ENCODE measurements at regions not wholly inside any gene's neighbourhood (a gene's known extent, or its start where the extent isn't known, plus 50 kb on each side); places are given as distances from the start of the nearest gene placed in this dataset.

DNA sequence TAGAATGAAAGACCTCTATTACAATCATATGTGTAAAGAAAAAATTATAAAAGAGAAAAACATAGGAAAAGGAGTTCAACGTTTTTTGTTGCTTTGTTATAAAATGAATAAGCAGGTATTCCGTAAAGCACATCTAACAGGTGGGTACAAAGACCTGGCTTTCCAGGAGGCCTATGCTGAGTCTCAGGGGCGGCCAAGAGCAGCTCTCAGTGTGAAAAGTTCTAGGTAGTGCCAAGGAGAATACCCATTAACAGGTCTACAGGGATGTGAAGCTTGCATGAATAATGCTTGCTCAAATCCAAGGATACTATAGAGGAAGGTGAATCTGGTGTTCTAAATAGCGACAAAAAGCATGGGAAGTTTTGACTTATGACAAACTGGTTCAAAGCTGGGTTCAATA, 944.4 kb downstream of the PDHA2 start:
- TF ChIP-seq POLR2AphosphoS5 (IDR thresholded peaks at IDR 0.05; ENCODE audit: low read depth, low read length) (no peak), POLR2A (IDR thresholded peaks at IDR 0.05; ENCODE audit: low read depth, low read length) (no peak), TAF1 (IDR thresholded peaks at IDR 0.05; ENCODE audit: borderline replicate concordance, low read depth, low read length) (no peak)
- DNase-seq (ENCODE audit: insufficient read length) (no peak), FAIRE-seq (no peak)

DNA sequence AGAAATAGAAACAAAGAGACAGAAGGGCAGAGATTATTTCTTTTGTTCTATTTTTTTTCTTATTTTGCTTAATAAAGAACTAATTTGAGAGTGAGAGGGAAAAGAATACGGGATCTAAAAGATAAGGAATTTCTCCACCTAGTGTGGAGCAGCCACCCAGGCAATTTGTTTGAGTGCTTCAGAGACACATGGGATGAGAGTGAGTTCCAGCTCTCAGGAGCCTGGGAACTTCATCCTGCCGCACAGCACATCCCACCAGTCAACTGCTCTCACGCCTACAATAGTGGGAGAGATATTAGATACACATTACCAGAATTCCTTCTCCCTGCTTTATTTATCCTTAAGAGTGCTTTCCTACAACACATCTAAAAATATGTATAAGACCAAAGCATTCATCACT, 946.4 kb downstream of the PDHA2 start:
- no peak for DNase-seq (ENCODE audit: insufficient read length)
- no peak for TF ChIP-seq POLR2AphosphoS5 (IDR thresholded peaks at IDR 0.05; ENCODE audit: low read depth, low read length)
- no peak for TF ChIP-seq TAF1 (IDR thresholded peaks at IDR 0.05; ENCODE audit: borderline replicate concordance, low read depth, low read length)
- no peak for TF ChIP-seq POLR2A (IDR thresholded peaks at IDR 0.05; ENCODE audit: low read depth, low read length)
- FAIRE-seq: no peak

GRCh38 chr4:96787766-96788165, 947.9 kb downstream of the PDHA2 start:
- no peak for DNase-seq (ENCODE audit: insufficient read length)
- TF ChIP-seq POLR2AphosphoS5 (IDR thresholded peaks at IDR 0.05; ENCODE audit: low read depth, low read length): no peak
- TF ChIP-seq POLR2A (IDR thresholded peaks at IDR 0.05; ENCODE audit: low read depth, low read length): no peak
- no peak for TF ChIP-seq TAF1 (IDR thresholded peaks at IDR 0.05; ENCODE audit: borderline replicate concordance, low read depth, low read length)
- no peak for FAIRE-seq

GRCh38 chr4:96809563-96809962, 969.7 kb downstream of the PDHA2 start:
- DNase-seq (ENCODE audit: insufficient read length): no peak
- no peak for FAIRE-seq
- TF ChIP-seq TAF1 (IDR thresholded peaks at IDR 0.05; ENCODE audit: borderline replicate concordance, low read depth, low read length) (no peak), POLR2AphosphoS5 (IDR thresholded peaks at IDR 0.05; ENCODE audit: low read depth, low read length) (no peak), POLR2A (IDR thresholded peaks at IDR 0.05; ENCODE audit: low read depth, low read length) (no peak)

DNA sequence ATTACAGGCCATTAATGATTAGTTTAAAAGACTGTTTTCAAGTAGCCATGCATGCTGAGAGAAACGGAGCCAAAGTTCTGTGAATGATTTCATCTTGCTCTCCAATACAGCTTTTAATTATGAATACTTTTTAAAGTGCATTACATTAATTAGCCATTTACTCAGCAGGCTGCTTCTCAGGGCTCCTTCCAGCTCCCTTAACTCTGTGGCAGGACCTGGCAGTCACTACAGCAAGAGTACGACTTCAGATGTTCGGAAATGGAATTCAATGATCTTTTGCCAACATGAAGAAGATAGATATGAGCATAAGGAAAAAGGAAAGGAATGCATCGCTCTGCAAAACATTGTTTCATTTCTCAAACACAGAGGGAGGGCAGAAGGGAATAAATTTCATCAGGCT, 987.2 kb downstream of the PDHA2 start:
- DNase-seq (ENCODE audit: insufficient read length): no peak
- no peak for FAIRE-seq
- TF ChIP-seq TAF1 (IDR thresholded peaks at IDR 0.05; ENCODE audit: borderline replicate concordance, low read depth, low read length): no peak
- TF ChIP-seq POLR2A (IDR thresholded peaks at IDR 0.05; ENCODE audit: low read depth, low read length): no peak
- TF ChIP-seq POLR2AphosphoS5 (IDR thresholded peaks at IDR 0.05; ENCODE audit: low read depth, low read length): no peak

GRCh38 chr4:96833831-96834230, 993.9 kb downstream of the PDHA2 start:
- no peak for TF ChIP-seq TAF1 (IDR thresholded peaks at IDR 0.05; ENCODE audit: borderline replicate concordance, low read depth, low read length)
- no peak for TF ChIP-seq POLR2AphosphoS5 (IDR thresholded peaks at IDR 0.05; ENCODE audit: low read depth, low read length)
- TF ChIP-seq POLR2A (IDR thresholded peaks at IDR 0.05; ENCODE audit: low read depth, low read length): no peak
- FAIRE-seq (no peak), DNase-seq (ENCODE audit: insufficient read length) (no peak)

DNA sequence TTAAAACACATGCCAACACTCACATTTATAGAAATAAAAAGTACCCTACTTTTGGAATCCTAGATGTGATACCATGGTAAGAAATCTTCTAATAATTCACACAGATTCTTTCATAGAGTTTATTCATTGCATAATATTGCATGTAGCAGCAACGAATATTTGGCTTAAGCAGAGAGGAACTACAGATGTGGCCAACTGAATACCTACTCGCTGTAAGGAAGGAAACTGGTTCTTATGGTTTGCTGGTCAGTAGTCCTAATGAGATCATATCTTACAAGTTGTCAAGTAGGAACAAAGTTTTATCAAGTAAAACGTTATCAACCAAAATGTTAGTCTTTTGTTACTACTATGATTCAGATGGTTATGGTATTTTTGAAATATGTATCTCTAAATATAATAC, 996.1 kb downstream of the PDHA2 start:
- TF ChIP-seq TAF1 (IDR thresholded peaks at IDR 0.05; ENCODE audit: borderline replicate concordance, low read depth, low read length): no peak
- no peak for TF ChIP-seq POLR2AphosphoS5 (IDR thresholded peaks at IDR 0.05; ENCODE audit: low read depth, low read length)
- no peak for TF ChIP-seq POLR2A (IDR thresholded peaks at IDR 0.05; ENCODE audit: low read depth, low read length)
- FAIRE-seq: no peak
- DNase-seq (ENCODE audit: insufficient read length): no peak

DNA sequence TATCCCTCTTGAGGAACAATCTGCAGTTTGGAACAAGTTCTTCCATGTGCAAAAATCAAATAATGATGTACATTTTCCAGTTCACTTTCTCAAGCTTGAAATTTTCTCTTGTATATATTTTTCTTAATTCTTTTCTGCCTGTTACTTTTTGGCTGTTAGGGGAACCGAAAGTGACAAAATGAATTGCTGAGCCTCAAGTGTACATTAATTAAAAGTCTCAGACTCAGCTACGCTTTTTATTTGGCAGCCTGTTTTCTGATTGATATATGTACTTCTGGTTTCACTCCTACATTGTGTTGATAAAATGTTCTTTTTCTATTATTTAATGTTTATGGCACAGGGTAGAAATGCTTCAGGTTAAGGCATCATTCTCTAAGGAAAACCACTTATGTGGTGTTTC, 999.5 kb downstream of the PDHA2 start:
- FAIRE-seq (no peak), DNase-seq (ENCODE audit: insufficient read length) (no peak)
- TF ChIP-seq TAF1 (IDR thresholded peaks at IDR 0.05; ENCODE audit: borderline replicate concordance, low read depth, low read length) (no peak), POLR2A (IDR thresholded peaks at IDR 0.05; ENCODE audit: low read depth, low read length) (no peak), POLR2AphosphoS5 (IDR thresholded peaks at IDR 0.05; ENCODE audit: low read depth, low read length) (no peak)

- TF ChIP-seq POLR2AphosphoS5 (IDR thresholded peaks at IDR 0.05; ENCODE audit: low read depth, low read length) (no peak), TAF1 (IDR thresholded peaks at IDR 0.05; ENCODE audit: borderline replicate concordance, low read depth, low read length) (no peak), POLR2A (IDR thresholded peaks at IDR 0.05; ENCODE audit: low read depth, low read length) (no peak)
- DNase-seq (ENCODE audit: insufficient read length) (no peak), FAIRE-seq (no peak)
Measured at GRCh38 chr4:96841801-96842200, 1001.9 kb downstream of the PDHA2 start.

GRCh38 chr4:96844858-96845490, 1005.1 kb downstream of the PDHA2 start:
- no peak for FAIRE-seq
- TF ChIP-seq POLR2AphosphoS5 (IDR thresholded peaks at IDR 0.05; ENCODE audit: low read depth, low read length): no peak
- no peak for TF ChIP-seq TAF1 (IDR thresholded peaks at IDR 0.05; ENCODE audit: borderline replicate concordance, low read depth, low read length)
- TF ChIP-seq POLR2A (IDR thresholded peaks at IDR 0.05; ENCODE audit: low read depth, low read length): no peak
- no peak for DNase-seq (ENCODE audit: insufficient read length)

GRCh38 chr4:96845819-96846218, 1005.9 kb downstream of the PDHA2 start:
- FAIRE-seq (no peak), DNase-seq (ENCODE audit: insufficient read length) (no peak)
- no peak for TF ChIP-seq POLR2AphosphoS5 (IDR thresholded peaks at IDR 0.05; ENCODE audit: low read depth, low read length)
- no peak for TF ChIP-seq TAF1 (IDR thresholded peaks at IDR 0.05; ENCODE audit: borderline replicate concordance, low read depth, low read length)
- no peak for TF ChIP-seq POLR2A (IDR thresholded peaks at IDR 0.05; ENCODE audit: low read depth, low read length)

DNA sequence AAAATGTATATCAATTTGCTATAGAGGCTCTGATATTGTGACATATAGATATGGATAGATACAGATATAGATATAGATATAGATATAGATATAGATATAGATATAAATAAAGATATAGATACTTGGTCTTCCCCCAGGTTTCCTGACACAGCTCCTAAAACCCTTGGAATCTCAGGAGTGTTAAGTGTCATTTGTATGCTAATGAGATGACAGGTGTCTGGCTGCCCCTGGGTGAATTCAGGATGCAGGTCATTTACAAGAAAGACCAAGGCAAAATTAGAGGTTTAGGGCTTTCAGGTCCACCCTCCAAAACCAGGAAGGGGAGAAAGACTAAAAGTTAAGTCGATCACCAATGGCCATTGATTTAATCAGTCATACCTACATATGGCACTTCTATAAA, 1034.8 kb downstream of the PDHA2 start:
- no peak for TF ChIP-seq POLR2AphosphoS5 (IDR thresholded peaks at IDR 0.05; ENCODE audit: low read depth, low read length)
- no peak for TF ChIP-seq POLR2A (IDR thresholded peaks at IDR 0.05; ENCODE audit: low read depth, low read length)
- TF ChIP-seq TAF1 (IDR thresholded peaks at IDR 0.05; ENCODE audit: borderline replicate concordance, low read depth, low read length): no peak
- DNase-seq (ENCODE audit: insufficient read length) (no peak), FAIRE-seq (no peak)
